WI38 (cell line): ENCODE measurements at regions not wholly inside any gene's neighbourhood (a gene's known extent, or its start where the extent isn't known, plus 50 kb on each side); places are given as distances from the start of the nearest gene placed in this dataset.

Experiments
- H3K4me3 ChIP-seq: 2 replicates; pipeline ENCODE4 v1.5.1; 2011; ENCODE audit warnings: low read depth, mild to moderate bottlenecking, control low read depth, low read length
- CTCF ChIP-seq: IDR thresholded peaks from 2 replicates; pipeline ENCODE4 v1.5.1; 2012; ENCODE audit warnings: low read depth, mild to moderate bottlenecking, control low read depth, low read length

GRCh38 chr5:4383102-4383501 lies 757.0 kb upstream of the ADAMTS16 start:
- no peak overlapping the region for H3K4me3 ChIP-seq
- no peak for TF ChIP-seq CTCF

- H3K4me3 ChIP-seq = no peak overlapping the region
- TF ChIP-seq CTCF = no peak
Measured at GRCh38 chr5:4383518-4384198, 756.5 kb upstream of the ADAMTS16 start.

DNA sequence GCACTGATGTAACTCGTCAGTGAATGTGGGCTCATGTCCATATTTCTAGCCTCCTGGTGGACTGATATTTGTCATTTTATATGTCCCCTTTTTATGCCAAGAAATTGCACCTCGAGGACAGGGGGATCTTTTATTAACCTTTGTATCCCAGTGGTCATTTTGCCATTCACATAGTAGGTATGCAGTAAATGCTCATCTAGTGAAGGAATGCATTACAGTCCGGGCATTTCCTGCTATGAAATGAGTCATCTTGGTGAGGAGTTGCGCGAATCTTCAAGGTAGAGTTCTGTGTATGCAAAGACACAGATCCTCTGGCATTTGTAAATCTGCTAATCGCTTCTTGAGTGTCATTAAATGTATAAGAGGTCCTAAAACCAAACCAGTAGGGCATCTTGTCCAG lies 755.5 kb upstream of the ADAMTS16 start:
- no peak for TF ChIP-seq CTCF
- H3K4me3 ChIP-seq = no peak overlapping the region

DNA sequence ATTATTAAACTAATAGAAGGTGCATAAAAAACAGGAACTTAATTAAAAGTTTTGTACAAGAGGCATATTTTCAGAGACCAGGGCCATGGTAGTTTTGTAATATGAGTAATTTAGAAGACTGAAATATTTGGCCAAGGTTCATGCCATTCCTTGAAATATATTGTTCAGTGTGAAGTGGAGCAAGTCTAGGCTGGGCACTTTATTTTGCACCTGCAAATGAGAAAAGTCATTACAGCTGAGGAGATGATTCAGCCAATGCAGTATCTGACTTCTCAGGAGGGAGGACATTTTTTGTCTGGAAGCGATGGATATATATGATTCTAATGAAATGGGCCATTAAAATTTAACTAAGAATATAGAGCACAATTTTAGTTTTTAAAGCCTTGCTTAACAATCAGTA lies 754.0 kb upstream of the ADAMTS16 start:
- H3K4me3 ChIP-seq = no peak overlapping the region
- no peak for TF ChIP-seq CTCF

GRCh38 chr5:4387290-4387689 lies 752.8 kb upstream of the ADAMTS16 start:
- no peak for TF ChIP-seq CTCF
- no peak overlapping the region for H3K4me3 ChIP-seq

DNA sequence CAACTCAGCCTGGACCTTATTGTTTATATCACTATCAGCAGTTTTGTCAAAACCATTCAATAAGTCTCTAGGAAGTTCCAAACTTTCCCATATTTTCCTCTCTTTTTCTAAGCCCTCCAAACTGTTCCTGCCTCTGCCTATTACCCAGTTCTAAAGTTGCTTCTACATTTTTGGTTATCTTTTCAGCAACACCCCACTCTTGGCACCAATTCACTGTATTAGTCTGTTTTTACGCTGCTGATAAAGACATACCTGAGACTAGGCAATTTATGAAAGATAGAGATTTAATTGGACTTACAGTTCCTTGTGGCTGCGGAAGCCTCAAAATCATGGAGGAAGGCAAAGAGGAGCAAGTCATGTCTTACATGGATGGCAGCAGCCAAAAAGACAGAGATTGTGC lies 744.4 kb upstream of the ADAMTS16 start:
- no peak for TF ChIP-seq CTCF
- H3K4me3 ChIP-seq = no peak overlapping the region

DNA sequence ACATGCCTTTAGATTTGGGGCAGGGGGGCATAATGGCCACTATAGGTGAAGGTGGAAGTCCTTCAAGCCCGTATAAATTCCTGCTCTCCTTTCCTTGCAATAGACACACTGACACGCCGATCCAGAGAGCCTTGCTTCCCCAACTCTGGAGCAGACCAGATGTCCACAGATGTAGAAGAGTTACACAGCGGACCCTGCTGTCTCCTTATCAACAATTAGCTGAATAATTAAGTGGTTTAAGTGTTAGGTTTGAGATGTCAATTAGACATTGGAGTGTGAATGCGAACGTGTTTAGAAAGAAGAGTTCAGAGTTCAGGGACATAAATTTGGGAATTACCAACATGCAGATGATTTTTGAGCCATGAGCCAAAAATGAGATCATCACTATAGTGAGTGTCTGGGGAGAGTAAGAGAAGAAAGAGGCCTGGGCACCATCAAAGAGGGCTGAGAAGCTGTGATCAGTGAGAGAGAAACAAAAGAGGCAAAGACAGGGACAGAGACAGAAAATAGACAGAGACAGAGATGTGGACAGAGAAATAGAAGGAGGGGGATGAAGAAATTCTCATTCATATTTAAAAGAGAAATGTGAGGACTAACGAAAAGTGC lies 734.4 kb upstream of the ADAMTS16 start:
- TF ChIP-seq CTCF = no peak
- H3K4me3 ChIP-seq = no peak overlapping the region
